Caco-2 (cell line): ENCODE measurements at regions not wholly inside any gene's neighbourhood (a gene's known extent, or its start where the extent isn't known, plus 50 kb on each side); places are given as distances from the start of the nearest gene placed in this dataset.

Source experiments
- BruUV-seq: library from RNA; stranded (reverse); fragments of 400-500 nt; replicated peaks from 2 replicates; lab custom pipeline; 2021; lab: Mats Ljungman, UMichigan
- CTCF ChIA-PET: fragments of 300-600 bp; sonication (Branson Sonifier 250); formaldehyde crosslinking; loops from one replicate; lab custom pipeline; 2022; ENCODE audit warnings: antibody characterized with exemption; lab: Charles Lee
- POLR2A ChIA-PET: fragments of 300-600 bp; sonication (Branson Sonifier 250); formaldehyde crosslinking; loops from one replicate; lab custom pipeline; 2022; ENCODE audit warnings: antibody characterized with exemption; lab: Charles Lee
- DNase-seq, 2 experiments: peaks; one replicate each; pipeline versions ENCODE4 v3.0.0 to v3.0.0-alpha.2; 2020 to 2022
- H3K27me3 ChIP-seq: replicated peaks from 2 replicates; pipeline ENCODE4 v1.6.0; 2011; ENCODE audit warnings: low read length; ENCODE audit not compliant: control insufficient read depth, insufficient read depth
- H3K36me3 ChIP-seq: 2 replicates; pipeline ENCODE4 v1.5.1; 2011; ENCODE audit warnings: low read length; ENCODE audit not compliant: control insufficient read depth, insufficient read depth
- H3K4me1 ChIP-seq: fragments of 250-450 bp; sonication (Bioruptor Pico); 2 replicates; pipeline ENCODE4 v1.5.1; 2020; ENCODE audit warnings: mild to moderate bottlenecking
- H3K4me3 ChIP-seq: 2 replicates; pipeline ENCODE4 v1.5.1; 2011; ENCODE audit warnings: low read depth, mild to moderate bottlenecking, control low read depth, low read length
- H3K9me3 ChIP-seq: fragments of 250-450 bp; sonication (Bioruptor Pico); 2 replicates; pipeline ENCODE4 v1.5.1; 2020; ENCODE audit warnings: mild to moderate bottlenecking, moderate library complexity
- H3K27ac Mint-ChIP-seq: one replicate; pipeline ENCODE4 v1.8.0; 2022; ENCODE audit warnings: mixed read lengths; ENCODE audit not compliant: unreplicated experiment
- H3K27me3 Mint-ChIP-seq: one replicate; pipeline ENCODE4 v1.8.0; 2022; ENCODE audit warnings: mixed read lengths; ENCODE audit not compliant: insufficient read depth, unreplicated experiment
- H3K36me3 Mint-ChIP-seq: one replicate; pipeline ENCODE4 v1.8.0; 2022; ENCODE audit warnings: mild to moderate bottlenecking, mixed read lengths; ENCODE audit not compliant: insufficient read depth, unreplicated experiment
- H3K4me1 Mint-ChIP-seq: one replicate; pipeline ENCODE4 v1.8.0; 2022; ENCODE audit warnings: low read depth, mixed read lengths; ENCODE audit not compliant: unreplicated experiment
- H3K4me3 Mint-ChIP-seq: one replicate; pipeline ENCODE4 v1.8.0; 2022; ENCODE audit warnings: mild to moderate bottlenecking, moderate library complexity, mixed read lengths; ENCODE audit not compliant: unreplicated experiment
- H3K9me3 Mint-ChIP-seq: one replicate; pipeline ENCODE4 v1.8.0; 2022; ENCODE audit warnings: mixed read lengths; ENCODE audit not compliant: unreplicated experiment
- intact Hi-C: fragments of 100-400 bp; cut with micrococcal nuclease; formaldehyde crosslinking; loops from one replicate; pipeline ENCODE4 v1.10.0; 2022; ENCODE audit not compliant: unreplicated experiment
- TF ChIP-seq, protein P1 (sequence below), 2 experiments: fragments of 200-600 bp in 1 of 2; IDR thresholded peaks; 1 replicate in 1 of 2; 2 replicates in 1 of 2; pipeline versions ENCODE4 v1.5.1 to v1.8.0; 2011 to 2022; ENCODE audit warnings: antibody characterized with exemption in 1 of 2, control low read depth in 1 of 2, inconsistent platforms in 1 of 2, low read depth in 1 of 2, low read length in 1 of 2, mild to moderate bottlenecking in 1 of 2, moderate library complexity in 1 of 2; ENCODE audit not compliant: insufficient read depth in 1 of 2, severe bottlenecking in 1 of 2, unreplicated experiment in 1 of 2

DNA sequence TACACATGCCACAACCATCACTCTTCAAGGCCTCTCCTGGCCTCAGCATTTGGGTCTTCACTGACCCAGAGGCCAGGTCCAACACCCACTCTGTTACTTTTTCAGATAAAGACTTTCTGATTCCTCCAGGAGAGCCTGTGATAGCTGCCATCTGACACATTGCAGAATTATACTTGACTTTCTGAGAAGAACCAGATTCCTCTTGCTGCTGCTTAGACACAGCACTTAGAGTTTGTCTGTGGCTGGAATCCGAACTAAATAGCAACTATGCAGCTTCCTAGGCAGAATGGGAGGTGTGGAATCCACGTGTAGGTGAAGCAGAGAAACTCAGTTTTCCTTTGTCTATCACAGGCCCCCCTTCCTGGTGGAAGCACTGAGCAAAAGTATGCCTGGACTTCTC, 344.7 kb upstream of the SLC30A5 start:
- no TSS peak for BruUV-seq
- Histone ChIP-seq H3K4me3 (no peak overlapping the region), H3K9me3 (no peaks in the 10 kb centered on the region), H3K4me1 (0 out of 2 replicates have a peak, but pooled peaks cover 3% of the 10 kb centered on the region), H3K36me3 (no peaks in the 10 kb centered on the region), H3K27me3 (no peaks in the 10 kb centered on the region)
- intact Hi-C loops, result loop anchor here (10.0 kb wide), 1 partner anchor 464 kb away; no protein-coding TSS in a partner anchor
- Mint-ChIP-seq H3K36me3 (no peaks in the 10 kb centered on the region), H3K27me3 (no peaks in the 10 kb centered on the region), H3K4me3 (no peak overlapping the region), H3K4me1 (no peaks in the 10 kb centered on the region), H3K9me3 (no peaks in the 10 kb centered on the region), H3K27ac (no peak overlapping the region)
- ChIA-PET POLR2A (no interaction called here), CTCF (no interaction called here)
- DNase-seq, result no peak
- TF ChIP-seq, protein P1, sequence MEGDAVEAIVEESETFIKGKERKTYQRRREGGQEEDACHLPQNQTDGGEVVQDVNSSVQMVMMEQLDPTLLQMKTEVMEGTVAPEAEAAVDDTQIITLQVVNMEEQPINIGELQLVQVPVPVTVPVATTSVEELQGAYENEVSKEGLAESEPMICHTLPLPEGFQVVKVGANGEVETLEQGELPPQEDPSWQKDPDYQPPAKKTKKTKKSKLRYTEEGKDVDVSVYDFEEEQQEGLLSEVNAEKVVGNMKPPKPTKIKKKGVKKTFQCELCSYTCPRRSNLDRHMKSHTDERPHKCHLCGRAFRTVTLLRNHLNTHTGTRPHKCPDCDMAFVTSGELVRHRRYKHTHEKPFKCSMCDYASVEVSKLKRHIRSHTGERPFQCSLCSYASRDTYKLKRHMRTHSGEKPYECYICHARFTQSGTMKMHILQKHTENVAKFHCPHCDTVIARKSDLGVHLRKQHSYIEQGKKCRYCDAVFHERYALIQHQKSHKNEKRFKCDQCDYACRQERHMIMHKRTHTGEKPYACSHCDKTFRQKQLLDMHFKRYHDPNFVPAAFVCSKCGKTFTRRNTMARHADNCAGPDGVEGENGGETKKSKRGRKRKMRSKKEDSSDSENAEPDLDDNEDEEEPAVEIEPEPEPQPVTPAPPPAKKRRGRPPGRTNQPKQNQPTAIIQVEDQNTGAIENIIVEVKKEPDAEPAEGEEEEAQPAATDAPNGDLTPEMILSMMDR (IDR thresholded peaks at IDR 0.05; ENCODE audit: insufficient read depth in 1 of 2, low read depth in 1 of 2, low read length in 1 of 2, severe bottlenecking in 1 of 2, unreplicated experiment in 1 of 2), result no peak

DNA sequence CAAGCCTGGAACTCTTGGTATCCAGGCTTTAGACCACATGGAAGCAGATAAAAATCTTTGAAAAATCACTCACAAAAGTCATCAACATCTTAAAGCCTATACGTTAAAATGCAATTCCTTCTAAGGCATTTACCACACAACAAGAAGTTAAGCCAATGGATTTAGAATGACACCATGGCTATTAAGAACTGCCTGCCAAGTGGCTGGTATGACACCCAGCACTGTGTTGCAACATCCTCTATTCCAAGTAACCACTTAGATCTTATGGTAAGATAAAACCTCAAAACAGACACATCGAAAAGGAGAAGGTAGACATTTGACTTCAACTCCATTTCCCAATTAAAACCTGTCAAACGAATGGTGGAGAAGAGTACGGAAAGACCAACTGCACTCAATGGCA, 344.2 kb upstream of the SLC30A5 start:
- no TSS peak for BruUV-seq
- Mint-ChIP-seq H3K27ac (no peak overlapping the region), H3K27me3 (peaks cover 1% of the 10 kb centered on the region), H3K4me1 (no peaks in the 10 kb centered on the region), H3K36me3 (no peaks in the 10 kb centered on the region), H3K9me3 (no peaks in the 10 kb centered on the region), H3K4me3 (no peak overlapping the region)
- 0 out of 2 replicates have a peak, but pooled peaks cover 3% of the 10 kb centered on the region for H3K4me1 ChIP-seq
- TF ChIP-seq, protein P1 (IDR thresholded peaks at IDR 0.05; ENCODE audit: insufficient read depth in 1 of 2, low read depth in 1 of 2, low read length in 1 of 2, severe bottlenecking in 1 of 2, unreplicated experiment in 1 of 2), result no peak
- H3K9me3 ChIP-seq, result no peaks in the 10 kb centered on the region
- CTCF ChIA-PET, result no interaction called here
- H3K36me3 ChIP-seq, result no peaks in the 10 kb centered on the region
- no peak overlapping the region for H3K4me3 ChIP-seq
- intact Hi-C loops, result loop anchor here (10.0 kb wide), 1 partner anchor 465 kb away; no protein-coding TSS in a partner anchor
- DNase-seq, result no peak
- POLR2A ChIA-PET, result no interaction called here
- no peaks in the 10 kb centered on the region for H3K27me3 ChIP-seq

GRCh38 chr5:68751661-68752060, 342.2 kb upstream of the SLC30A5 start:
- Histone ChIP-seq H3K36me3 (no peaks in the 10 kb centered on the region), H3K4me3 (no peak overlapping the region), H3K9me3 (no peaks in the 10 kb centered on the region), H3K4me1 (0 out of 2 replicates have a peak, but pooled peaks cover 3% of the 10 kb centered on the region), H3K27me3 (no peaks in the 10 kb centered on the region)
- DNase-seq, result no peak
- intact Hi-C loops, result no loop called here
- no peaks in the 10 kb centered on the region for H3K9me3 Mint-ChIP-seq
- peaks cover 6% of the 10 kb centered on the region for H3K27me3 Mint-ChIP-seq
- no peak overlapping the region for H3K27ac Mint-ChIP-seq
- ChIA-PET POLR2A (no interaction called here), CTCF (no interaction called here)
- TF ChIP-seq, protein P1 (IDR thresholded peaks at IDR 0.05; ENCODE audit: insufficient read depth in 1 of 2, low read depth in 1 of 2, low read length in 1 of 2, severe bottlenecking in 1 of 2, unreplicated experiment in 1 of 2), result no peak
- BruUV-seq, result no TSS peak
- no peak overlapping the region for H3K4me3 Mint-ChIP-seq
- no peaks in the 10 kb centered on the region for H3K36me3 Mint-ChIP-seq
- H3K4me1 Mint-ChIP-seq, result no peaks in the 10 kb centered on the region
